Body of pancreas (tissue), 4 donors: ENCODE measurements at regions not wholly inside any gene's neighbourhood (a gene's known extent, or its start where the extent isn't known, plus 50 kb on each side); places are given as distances from the start of the nearest gene placed in this dataset. TPM values are rescaled to one million over a fixed set of nuclear protein-coding genes. Genes with fewer than 3 reads are reported as not detected.
"Not testable (repeated sequence)": the region's sequence is repeated elsewhere in the genome, so short reads cannot be mapped to it uniquely, and the experiment has no call there.

Source experiments
- ATAC-seq: fragments of 150-250 bp; one replicate; pipeline ENCODE4 v1.9.1; 2016
- DNase-seq, 4 donors: peaks; one replicate each; pipeline ENCODE4 v3.0.0-alpha.2; 2019
- H3K27ac ChIP-seq, 4 donors: fragments of 200-600 bp; sonication (generic); 1 replicate in 3 of 4; 2 replicates in 1 of 4; pipeline versions ENCODE4 v1.5.1 to v1.6.1; 2016 to 2019; ENCODE audit warnings: mild to moderate bottlenecking in 1 of 4, mixed read lengths in 1 of 4, moderate library complexity in 1 of 4
- H3K27me3 ChIP-seq, 2 donors: fragments of 200-600 bp; sonication (generic); one replicate each; pipeline ENCODE4 v1.6.0; 2016; ENCODE audit warnings: mild to moderate bottlenecking in 1 of 2
- H3K36me3 ChIP-seq, 2 donors: fragments of 200-600 bp; sonication (generic); replicated peaks in 1 of 2; 2 replicates each; pipeline ENCODE4 v1.5.1; 2016; ENCODE audit warnings: low read depth in 2 of 2; ENCODE audit not compliant: insufficient read depth in 1 of 2
- H3K4me1 ChIP-seq: fragments of 200-600 bp; sonication (generic); one replicate; pipeline ENCODE4 v1.6.0; 2016
- H3K4me3 ChIP-seq, 2 donors: fragments of 200-600 bp; sonication (generic); 1 replicate in 1 of 2; 2 replicates in 1 of 2; pipeline ENCODE4 v1.5.1; 2016 to 2019
- H3K9me3 ChIP-seq, 3 donors: fragments of 200-600 bp; sonication (generic); 1 replicate in 2 of 3; 2 replicates in 1 of 3; pipeline ENCODE4 v1.5.1; 2016
- POLR2A ChIP-seq, 3 donors: fragments of 450-650 bp; IDR thresholded peaks; one replicate each; pipeline ENCODE4 v1.6.1; 2016; ENCODE audit warnings: antibody characterized with exemption in 3 of 3, mild to moderate bottlenecking in 2 of 3
- WGBS, 2 donors: methylation state at CpG; one replicate each; pipeline ENCODE4 v1.1.5; 2017; 5-methylcytosine and 5-hydroxymethylcytosine counted together
- intact Hi-C: fragments of 100-400 bp; cut with DNase I; formaldehyde crosslinking; loops from one replicate; pipeline ENCODE4 v1.15.1; 2023
- small RNA-seq: library from RNA; depleted of rRNA; stranded (forward); fragments of <200 nt; gene quantifications from one replicate; pipeline ENCODE3, GENCODE V24; 2016
- TF ChIP-seq, protein P1 (sequence below), 7 experiments: fragments of 450-650 bp in 4 of 7; fragments of 200-600 bp in 3 of 7; sonication (generic) in 3 of 7; IDR thresholded peaks; one replicate each; pipeline ENCODE4 v1.5.1; 2016 to 2019; ENCODE audit warnings: antibody characterized with exemption in 7 of 7

DNA sequence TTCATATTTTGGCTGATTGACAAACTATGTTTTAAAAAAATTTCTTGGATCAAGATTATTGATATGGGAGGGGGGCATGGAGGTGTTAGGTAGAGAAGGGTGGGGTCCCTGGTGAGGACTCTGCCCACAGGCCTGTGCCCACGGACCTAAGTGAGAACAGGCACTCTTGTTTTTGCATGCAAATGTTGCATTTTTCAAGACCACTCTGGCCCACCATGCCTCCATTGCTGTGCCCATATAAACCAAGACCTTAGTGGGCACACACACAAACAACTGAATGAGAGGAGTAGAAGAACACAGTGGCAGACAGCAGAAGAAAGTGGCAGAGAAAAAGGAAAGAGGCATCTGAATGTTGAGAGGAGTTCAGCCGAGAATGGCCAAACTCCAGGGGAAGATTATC is 69.6 kb upstream of the ZNF98 start:
- Histone ChIP-seq H3K4me3 (no peak overlapping the region), H3K4me1 (no peaks in the 10 kb centered on the region), H3K36me3 (no peaks in the 10 kb centered on the region), H3K27ac (no peak overlapping the region), H3K9me3 (peaks cover 0 to 60% (median 0%) of the 10 kb centered on the region in 3 donors), H3K27me3 (no peaks in the 10 kb centered on the region)
- DNase-seq = no peak
- 70 to 90% methylated on average over 2 of the region's 2 CpGs for WGBS, 2 donors
- no peak for ATAC-seq
- TF ChIP-seq, protein P1, sequence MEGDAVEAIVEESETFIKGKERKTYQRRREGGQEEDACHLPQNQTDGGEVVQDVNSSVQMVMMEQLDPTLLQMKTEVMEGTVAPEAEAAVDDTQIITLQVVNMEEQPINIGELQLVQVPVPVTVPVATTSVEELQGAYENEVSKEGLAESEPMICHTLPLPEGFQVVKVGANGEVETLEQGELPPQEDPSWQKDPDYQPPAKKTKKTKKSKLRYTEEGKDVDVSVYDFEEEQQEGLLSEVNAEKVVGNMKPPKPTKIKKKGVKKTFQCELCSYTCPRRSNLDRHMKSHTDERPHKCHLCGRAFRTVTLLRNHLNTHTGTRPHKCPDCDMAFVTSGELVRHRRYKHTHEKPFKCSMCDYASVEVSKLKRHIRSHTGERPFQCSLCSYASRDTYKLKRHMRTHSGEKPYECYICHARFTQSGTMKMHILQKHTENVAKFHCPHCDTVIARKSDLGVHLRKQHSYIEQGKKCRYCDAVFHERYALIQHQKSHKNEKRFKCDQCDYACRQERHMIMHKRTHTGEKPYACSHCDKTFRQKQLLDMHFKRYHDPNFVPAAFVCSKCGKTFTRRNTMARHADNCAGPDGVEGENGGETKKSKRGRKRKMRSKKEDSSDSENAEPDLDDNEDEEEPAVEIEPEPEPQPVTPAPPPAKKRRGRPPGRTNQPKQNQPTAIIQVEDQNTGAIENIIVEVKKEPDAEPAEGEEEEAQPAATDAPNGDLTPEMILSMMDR (IDR thresholded peaks at IDR 0.05) = no peak
- no peak for TF ChIP-seq POLR2A (IDR thresholded peaks at IDR 0.05)
- intact Hi-C loops = no loop called here

DNA sequence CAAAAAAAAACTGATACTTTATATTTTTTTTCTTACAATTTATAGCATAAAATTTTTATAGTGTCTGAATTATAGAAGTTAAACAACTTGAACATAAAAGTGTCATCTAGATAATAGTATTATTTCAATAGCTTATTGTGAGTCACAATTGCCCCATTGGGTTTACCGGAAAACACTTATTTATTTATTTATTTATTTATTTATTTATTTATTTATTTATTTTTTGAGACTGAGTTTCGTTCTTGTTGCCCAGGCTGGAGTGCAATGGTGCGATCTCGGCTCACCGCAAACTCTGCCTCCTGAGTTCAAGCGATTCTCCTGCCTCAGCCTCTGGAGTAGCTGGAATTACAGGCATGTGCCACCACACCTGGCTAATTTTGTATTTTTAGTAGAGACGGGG is 61.4 kb upstream of the ZNF98 start:
- 78 to 87% methylated on average over 7 of the region's 7 CpGs for WGBS, 2 donors
- H3K4me3 ChIP-seq, DNase-seq, intact Hi-C loops, ATAC-seq, H3K36me3 ChIP-seq, H3K27ac ChIP-seq, H3K4me1 ChIP-seq, H3K27me3 ChIP-seq: not testable (repeated sequence)
- peaks cover 0 to 58% (median 0%) of the 10 kb centered on the region in 3 donors for H3K9me3 ChIP-seq

DNA sequence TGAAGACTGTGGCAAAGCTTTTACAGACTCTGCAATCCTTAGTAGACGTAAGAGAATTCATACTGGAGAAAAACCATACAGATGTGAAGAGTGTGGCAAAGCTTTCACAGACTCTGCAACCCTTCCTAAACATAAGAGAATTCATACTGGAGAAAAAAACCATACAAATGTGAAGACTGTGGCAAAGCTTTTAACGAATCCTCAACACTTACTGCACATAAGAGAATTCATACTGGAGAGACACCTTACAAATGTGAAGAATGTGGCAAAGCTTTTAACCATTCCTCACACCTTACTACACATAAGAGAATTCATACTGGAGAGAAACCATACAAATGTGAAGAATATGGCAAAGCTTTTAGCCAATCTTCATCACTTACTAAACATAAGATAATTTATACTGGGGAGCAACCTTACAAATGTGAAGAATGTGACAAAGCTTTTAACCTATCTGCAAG is 50.1 kb upstream of the ZNF98 start:
- Histone ChIP-seq H3K27ac (no peak overlapping the region), H3K9me3 (peaks cover 0 to 56% (median 11%) of the 10 kb centered on the region in 3 donors), H3K4me1 (no peaks in the 10 kb centered on the region), H3K27me3 (no peaks in the 10 kb centered on the region), H3K36me3 (no peaks in the 10 kb centered on the region), H3K4me3 (no peak overlapping the region)
- no peak for DNase-seq
- ATAC-seq = no peak
- 84 to 88% methylated on average over 2 of the region's 2 CpGs for WGBS, 2 donors
- intact Hi-C loops = no loop called here
- no peak for TF ChIP-seq POLR2A (IDR thresholded peaks at IDR 0.05)

Small RNA genes in the stretch of these regions (small RNA-seq; reads per million reads assigned to genes)
- gene AC004004.1 = not detected
